GM12892 (cell line): ENCODE measurements at regions not wholly inside any gene's neighbourhood (a gene's known extent, or its start where the extent isn't known, plus 50 kb on each side); places are given as distances from the start of the nearest gene placed in this dataset.

Experiments used
- POLR2A ChIP-seq: IDR thresholded peaks from 2 replicates; pipeline ENCODE4 v1.6.1; 2011; ENCODE audit warnings: low read depth, low read length, control low read depth
- POLR2AphosphoS5 ChIP-seq: IDR thresholded peaks from 2 replicates; pipeline ENCODE4 v1.6.1; 2011; ENCODE audit warnings: low read depth, low read length, control low read depth
- TAF1 ChIP-seq: IDR thresholded peaks from 2 replicates; pipeline ENCODE4 v1.6.1; 2011; ENCODE audit warnings: low read depth, mild to moderate bottlenecking, control low read depth, low read length, borderline replicate concordance

GRCh38 chr5:28017178-28017577 is 978.8 kb upstream of the CDH9 start:
- TF ChIP-seq POLR2A (no peak), POLR2AphosphoS5 (no peak), TAF1 (no peak)
